GM15510 (cell line): ENCODE measurements at regions not wholly inside any gene's neighbourhood (a gene's known extent, or its start where the extent isn't known, plus 50 kb on each side); places are given as distances from the start of the nearest gene placed in this dataset.

Experiments
- POLR2A ChIP-seq: IDR thresholded peaks from 3 replicates; pipeline ENCODE4 v1.6.1; 2011; ENCODE audit warnings: borderline replicate concordance; ENCODE audit not compliant: insufficient read length; ENCODE audit errors: extremely low read depth

- TF ChIP-seq POLR2A, result no peak
Measured at GRCh38 chr10:78605800-78606350, 462.9 kb upstream of the ZMIZ1 start.

GRCh38 chr10:78609976-78610375 lies 458.8 kb upstream of the ZMIZ1 start:
- TF ChIP-seq POLR2A, result no peak

- TF ChIP-seq POLR2A, result no peak
Measured at GRCh38 chr10:78613132-78613531, 455.6 kb upstream of the ZMIZ1 start.

- no peak for TF ChIP-seq POLR2A
Measured at GRCh38 chr10:78614267-78614666, 454.5 kb upstream of the ZMIZ1 start.

GRCh38 chr10:78614744-78615143 lies 454.0 kb upstream of the ZMIZ1 start:
- no peak for TF ChIP-seq POLR2A

- no peak for TF ChIP-seq POLR2A
Measured at GRCh38 chr10:78616125-78616695, 452.6 kb upstream of the ZMIZ1 start.

GRCh38 chr10:78617115-78617514 lies 451.7 kb upstream of the ZMIZ1 start:
- TF ChIP-seq POLR2A, result no peak

GRCh38 chr10:78617631-78618030 lies 451.1 kb upstream of the ZMIZ1 start:
- no peak for TF ChIP-seq POLR2A

- no peak for TF ChIP-seq POLR2A
Measured at GRCh38 chr10:78618050-78618449, 450.7 kb upstream of the ZMIZ1 start.

GRCh38 chr10:78619115-78619851 lies 449.5 kb upstream of the ZMIZ1 start:
- TF ChIP-seq POLR2A, result no peak

- no peak for TF ChIP-seq POLR2A
Measured at GRCh38 chr10:78619896-78620295, 448.9 kb upstream of the ZMIZ1 start.

GRCh38 chr10:78620985-78621799 lies 447.6 kb upstream of the ZMIZ1 start:
- no peak for TF ChIP-seq POLR2A

- TF ChIP-seq POLR2A, result no peak
Measured at GRCh38 chr10:78623578-78624215, 445.1 kb upstream of the ZMIZ1 start.

GRCh38 chr10:78624791-78625190 lies 444.0 kb upstream of the ZMIZ1 start:
- no peak for TF ChIP-seq POLR2A

GRCh38 chr10:78626471-78626870 lies 442.3 kb upstream of the ZMIZ1 start:
- TF ChIP-seq POLR2A, result no peak
